MM.1S (cell line): ENCODE measurements at regions not wholly inside any gene's neighbourhood (a gene's known extent, or its start where the extent isn't known, plus 50 kb on each side); places are given as distances from the start of the nearest gene placed in this dataset.

Experiments used
- DNase-seq: peaks from one replicate; pipeline ENCODE4 v3.0.0-alpha.2; 2015
- H2AFZ ChIP-seq: fragments of 300-600 bp; sonication (generic); 2 replicates; pipeline ENCODE4 v1.6.0; 2016; ENCODE audit warnings: antibody characterized with exemption, low read length
- H3F3A ChIP-seq: fragments of 300-600 bp; sonication (generic); 2 replicates; pipeline ENCODE4 v1.6.1; 2016; ENCODE audit warnings: mild to moderate bottlenecking, antibody characterized with exemption, low read length, moderate library complexity, mixed read lengths; ENCODE audit not compliant: insufficient read depth
- H3K27ac ChIP-seq: fragments of 300-600 bp; sonication (generic); 2 replicates; pipeline ENCODE4 v1.5.1; 2016; ENCODE audit warnings: mild to moderate bottlenecking, low read length
- H3K27me3 ChIP-seq: fragments of 300-600 bp; sonication (generic); replicated peaks from 2 replicates; pipeline ENCODE4 v1.6.0; 2016; ENCODE audit warnings: low read length; ENCODE audit not compliant: insufficient read depth
- H3K36me3 ChIP-seq: fragments of 300-600 bp; sonication (generic); replicated peaks from 2 replicates; pipeline ENCODE4 v1.6.1; 2016; ENCODE audit warnings: mild to moderate bottlenecking, low read length, mixed read lengths; ENCODE audit not compliant: insufficient read depth
- H3K4me1 ChIP-seq: fragments of 300-600 bp; sonication (generic); 2 replicates; pipeline ENCODE4 v1.6.1; 2016; ENCODE audit warnings: low read length, mixed read lengths
- H3K4me2 ChIP-seq: fragments of 300-600 bp; sonication (generic); 2 replicates; pipeline ENCODE4 v1.6.0; 2016; ENCODE audit warnings: low read depth, low read length
- H3K4me3 ChIP-seq: fragments of 300-600 bp; sonication (generic); 2 replicates; pipeline ENCODE4 v1.5.1; 2016; ENCODE audit warnings: low read length, mixed read lengths
- H3K79me2 ChIP-seq: fragments of 300-600 bp; sonication (generic); 2 replicates; pipeline ENCODE4 v1.6.1; 2016; ENCODE audit warnings: mixed run types, low read length, mixed read lengths
- H3K9ac ChIP-seq: fragments of 300-600 bp; sonication (generic); 2 replicates; pipeline ENCODE4 v1.6.1; 2016; ENCODE audit warnings: low read length, mixed read lengths
- H3K9me2 ChIP-seq: fragments of 300-600 bp; sonication (generic); replicated peaks from 2 replicates; pipeline ENCODE4 v1.6.1; 2016; ENCODE audit warnings: mild to moderate bottlenecking, low read length, mixed read lengths; ENCODE audit not compliant: insufficient read depth
- H3K9me3 ChIP-seq: fragments of 300-600 bp; sonication (generic); replicated peaks from 2 replicates; pipeline ENCODE4 v1.6.1; 2016; ENCODE audit warnings: mild to moderate bottlenecking, low read length, mixed read lengths; ENCODE audit not compliant: insufficient read depth
- H4K20me1 ChIP-seq: fragments of 300-600 bp; sonication (generic); 2 replicates; pipeline ENCODE4 v1.6.1; 2016; ENCODE audit warnings: mild to moderate bottlenecking, low read length, moderate library complexity, mixed read lengths; ENCODE audit not compliant: insufficient read depth
- CTCF ChIP-seq: fragments of 300-600 bp; sonication (generic); IDR thresholded peaks from 2 replicates; pipeline ENCODE4 v1.5.1; 2016; ENCODE audit warnings: antibody characterized with exemption, low read length, mixed read lengths
- EZH2 ChIP-seq: fragments of 300-600 bp; sonication (generic); optimal IDR thresholded peaks from 2 replicates; pipeline ENCODE3; 2017; ENCODE audit warnings: low read depth, mild to moderate bottlenecking, antibody characterized with exemption, low read length, mixed read lengths
- EZH2phosphoT487 ChIP-seq: fragments of 300-600 bp; sonication (generic); IDR thresholded peaks from 2 replicates; pipeline ENCODE4 v1.6.1; 2018; ENCODE audit warnings: antibody characterized with exemption, low read length

- Histone ChIP-seq H3K27ac (no peak overlapping the region), H3K4me3 (no peak overlapping the region), H3K9me3 (no peaks in the 10 kb centered on the region), H3F3A (no peaks in the 10 kb centered on the region), H3K27me3 (no peaks in the 10 kb centered on the region), H3K4me1 (no peaks in the 10 kb centered on the region), H3K9me2 (no peaks in the 10 kb centered on the region), H3K36me3 (no peaks in the 10 kb centered on the region), H2AFZ (no peak overlapping the region), H3K4me2 (no peak overlapping the region), H4K20me1 (no peaks in the 10 kb centered on the region), H3K9ac (no peak overlapping the region), H3K79me2 (no peaks in the 10 kb centered on the region)
- DNase-seq = no peak
- no peak for TF ChIP-seq CTCF
- no peak for TF ChIP-seq EZH2
- no peak for TF ChIP-seq EZH2phosphoT487
These were observed 82.4 kb upstream of the CYYR1 start for GRCh38 chr21:26655460-26655859.

- no peaks in the 10 kb centered on the region for H3K9me2 ChIP-seq
These were observed 80.3 kb upstream of the CYYR1 start for GRCh38 chr21:26653430-26653829.

GRCh38 chr21:26652854-26653253 lies 79.8 kb upstream of the CYYR1 start:
- Histone ChIP-seq H3K4me1 (no peaks in the 10 kb centered on the region), H3K4me3 (no peak overlapping the region), H3K9me2 (no peaks in the 10 kb centered on the region), H4K20me1 (no peaks in the 10 kb centered on the region), H3K9me3 (no peaks in the 10 kb centered on the region), H3K9ac (no peak overlapping the region), H3K36me3 (no peaks in the 10 kb centered on the region), H3K27ac (no peak overlapping the region), H3K79me2 (no peaks in the 10 kb centered on the region), H3K4me2 (no peak overlapping the region), H3K27me3 (no peaks in the 10 kb centered on the region), H2AFZ (no peak overlapping the region), H3F3A (no peaks in the 10 kb centered on the region)
- TF ChIP-seq CTCF (no peak), EZH2phosphoT487 (no peak), EZH2 (no peak)
- no peak for DNase-seq

More at GRCh38 chr21:26653430-26653829, 80.3 kb upstream of the CYYR1 start:
- no peaks in the 10 kb centered on the region for H3K4me1 ChIP-seq
- H2AFZ ChIP-seq = no peak overlapping the region
- H3K4me3 ChIP-seq = no peak overlapping the region
- H3K27me3 ChIP-seq = no peaks in the 10 kb centered on the region
- no peak overlapping the region for H3K9ac ChIP-seq
- H3K9me3 ChIP-seq = no peaks in the 10 kb centered on the region
- H3K36me3 ChIP-seq = no peaks in the 10 kb centered on the region
- H3K4me2 ChIP-seq = no peak overlapping the region
- TF ChIP-seq EZH2phosphoT487 (no peak), EZH2 (no peak)
- no peaks in the 10 kb centered on the region for H3F3A ChIP-seq
- no peak for DNase-seq
- H4K20me1 ChIP-seq = no peaks in the 10 kb centered on the region
- no peak overlapping the region for H3K27ac ChIP-seq
- H3K79me2 ChIP-seq = no peaks in the 10 kb centered on the region

- H3K9ac ChIP-seq = no peak overlapping the region
- H3K9me2 ChIP-seq = no peaks in the 10 kb centered on the region
- no peaks in the 10 kb centered on the region for H3K36me3 ChIP-seq
- H3K79me2 ChIP-seq = no peaks in the 10 kb centered on the region
- no peaks in the 10 kb centered on the region for H3K9me3 ChIP-seq
- H3K4me3 ChIP-seq = no peak overlapping the region
- TF ChIP-seq EZH2 (no peak), CTCF (no peak), EZH2phosphoT487 (no peak)
- no peak overlapping the region for H3K27ac ChIP-seq
- H3F3A ChIP-seq = no peaks in the 10 kb centered on the region
- no peak overlapping the region for H2AFZ ChIP-seq
- DNase-seq = no peak
- H3K27me3 ChIP-seq = no peaks in the 10 kb centered on the region
- no peak overlapping the region for H3K4me2 ChIP-seq
- no peaks in the 10 kb centered on the region for H4K20me1 ChIP-seq
- no peaks in the 10 kb centered on the region for H3K4me1 ChIP-seq
These were observed 68.0 kb upstream of the CYYR1 start for GRCh38 chr21:26641062-26641461.
